ENCODE measurements at regions not wholly inside any gene's neighbourhood (a gene's known extent, or its start where the extent isn't known, plus 50 kb on each side); places are given as distances from the start of the nearest gene placed in this dataset.
A peak's percentile ranks its signal among the peaks of the same experiment; 100 is the strongest.
"Not testable (repeated sequence)": the region's sequence is repeated elsewhere in the genome, so short reads cannot be mapped to it uniquely, and the experiment has no call there.

GRCh38 chr2:150264442-150264841, 223.0 kb downstream of the RND3 start:
- no peak for DNase-seq

DNA sequence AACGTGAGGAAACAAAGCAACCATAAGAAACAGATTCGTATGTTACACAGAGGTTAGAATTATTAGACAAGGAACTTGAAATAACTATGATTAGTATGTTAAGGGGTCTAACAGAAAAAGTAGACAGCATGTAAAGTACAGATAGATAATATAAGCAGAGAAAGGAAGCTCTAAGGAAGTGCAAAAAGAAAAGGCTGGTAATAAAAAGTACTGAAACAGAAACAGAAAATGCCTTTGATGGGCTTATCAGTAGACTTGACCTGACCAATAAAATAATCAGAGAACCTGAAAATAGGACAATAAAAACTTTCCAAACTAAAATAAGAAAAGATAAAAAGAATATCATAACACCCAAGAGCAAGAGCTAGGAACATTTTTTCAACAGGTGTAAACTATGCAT, 225.8 kb downstream of the RND3 start:
- DNase-seq = no peak

GRCh38 chr2:150260636-150261035, 226.8 kb downstream of the RND3 start:
- DNase-seq = no peak

DNA sequence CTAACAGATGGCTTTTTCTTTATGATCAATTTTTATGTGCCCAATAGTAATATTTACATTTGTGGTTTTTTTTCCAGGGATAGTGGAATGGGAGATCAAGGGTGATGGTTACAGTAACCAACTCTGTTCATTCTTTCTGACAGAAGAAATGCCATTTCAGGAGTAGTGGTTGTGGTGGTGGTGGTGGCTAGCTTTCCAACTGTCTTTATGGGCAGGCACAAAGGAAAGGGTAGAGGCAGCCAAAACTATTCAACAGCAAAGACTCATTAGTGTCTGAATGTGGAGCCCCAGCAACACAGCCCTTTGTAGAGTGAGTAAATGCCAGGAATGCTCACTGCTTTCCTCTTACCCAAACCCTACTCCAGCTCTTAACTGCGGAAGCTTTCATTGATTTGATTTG, 227.7 kb downstream of the RND3 start:
- DNase-seq = peak; percentile 19

DNA sequence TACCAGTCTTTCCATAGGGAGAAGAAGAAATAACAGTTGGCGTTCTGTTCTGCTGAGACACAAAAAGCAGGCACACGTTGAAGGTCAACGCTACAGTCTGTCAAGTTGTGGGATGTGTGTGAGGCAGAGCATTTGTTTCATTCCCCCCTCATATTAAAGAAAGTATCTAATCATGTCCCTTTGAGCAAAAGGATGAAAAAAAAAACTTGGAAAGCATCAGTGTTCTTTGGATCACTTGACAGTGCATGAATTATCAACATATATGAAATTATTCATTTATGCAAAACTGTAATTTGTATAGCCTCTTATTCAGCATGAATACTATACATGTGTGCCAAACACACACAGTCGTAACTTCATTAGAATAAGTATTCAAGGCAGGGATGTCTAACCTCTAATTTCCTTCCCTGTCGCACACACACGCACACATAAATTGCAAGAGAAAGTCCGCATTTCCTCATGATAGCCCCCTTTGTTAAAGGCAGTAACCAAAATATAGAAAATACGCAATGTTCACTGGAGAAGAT, 228.6 kb downstream of the RND3 start:
- DNase-seq = no peak

GRCh38 chr2:150256736-150257135, 230.7 kb downstream of the RND3 start:
- peak; percentile 49 for DNase-seq

DNA sequence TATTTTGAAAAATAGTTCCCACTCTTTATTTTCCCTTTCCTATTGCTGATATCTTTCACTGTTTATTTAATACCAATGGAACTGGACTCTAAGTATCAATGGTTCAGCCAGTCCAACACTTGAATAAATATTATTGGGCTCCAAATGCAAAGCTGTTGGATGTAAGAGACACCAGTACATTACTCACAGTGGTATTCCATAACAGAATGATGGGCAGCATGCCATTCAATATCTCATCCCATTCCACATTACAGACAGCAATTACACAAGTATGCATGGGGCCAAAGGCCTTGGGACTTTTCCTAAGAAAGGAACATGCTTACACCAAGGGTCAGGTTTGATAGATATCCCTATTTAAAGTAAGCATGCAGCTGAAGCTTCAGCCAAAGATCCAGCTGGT, 231.9 kb downstream of the RND3 start:
- peak; percentile 79 for DNase-seq

DNA sequence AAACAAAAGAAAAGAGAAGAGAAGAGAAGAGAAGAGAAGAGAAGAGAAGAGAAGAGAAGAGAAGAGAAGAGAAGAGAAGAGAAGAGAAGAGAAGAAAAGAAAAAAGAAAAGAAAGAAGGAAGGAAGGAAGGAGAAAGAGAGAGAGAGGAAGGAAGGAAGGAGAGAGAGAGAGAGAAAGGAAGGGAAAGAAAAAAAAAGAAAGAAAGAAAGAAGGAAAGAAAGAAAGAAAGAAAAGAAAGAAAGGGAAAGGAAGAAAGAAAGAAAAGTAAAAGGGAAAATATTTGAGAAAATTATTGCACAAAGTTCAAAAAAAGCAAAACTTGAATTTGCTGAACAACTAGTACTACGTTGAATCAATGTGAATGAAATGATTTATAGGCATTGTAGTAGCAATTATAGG, 237.7 kb downstream of the RND3 start:
- not testable (repeated sequence) for DNase-seq

DNA sequence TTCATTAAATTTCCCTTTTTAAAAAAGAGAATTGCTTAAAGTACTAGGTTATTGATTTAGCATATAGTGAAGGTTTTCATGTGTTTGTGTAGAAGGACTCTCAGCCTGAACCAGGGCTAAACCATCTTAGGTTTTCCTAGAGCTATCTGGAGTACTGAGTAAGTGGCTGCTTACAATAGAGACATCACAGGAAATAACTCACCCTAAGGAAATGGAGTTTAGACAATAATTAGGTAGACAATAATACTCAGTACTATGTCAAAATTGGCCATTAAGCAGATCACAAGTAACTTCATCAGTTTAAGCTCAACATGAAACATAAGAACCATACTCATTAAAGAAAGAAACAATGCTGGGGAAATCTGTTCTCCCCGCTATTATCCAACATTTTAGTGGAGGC, 240.0 kb downstream of the RND3 start:
- DNase-seq = no peak

- DNase-seq = peak; percentile 94
These were observed 252.6 kb downstream of the RND3 start for GRCh38 chr2:150234787-150235446.

GRCh38 chr2:150232871-150233270, 254.6 kb downstream of the RND3 start:
- DNase-seq = no peak

DNA sequence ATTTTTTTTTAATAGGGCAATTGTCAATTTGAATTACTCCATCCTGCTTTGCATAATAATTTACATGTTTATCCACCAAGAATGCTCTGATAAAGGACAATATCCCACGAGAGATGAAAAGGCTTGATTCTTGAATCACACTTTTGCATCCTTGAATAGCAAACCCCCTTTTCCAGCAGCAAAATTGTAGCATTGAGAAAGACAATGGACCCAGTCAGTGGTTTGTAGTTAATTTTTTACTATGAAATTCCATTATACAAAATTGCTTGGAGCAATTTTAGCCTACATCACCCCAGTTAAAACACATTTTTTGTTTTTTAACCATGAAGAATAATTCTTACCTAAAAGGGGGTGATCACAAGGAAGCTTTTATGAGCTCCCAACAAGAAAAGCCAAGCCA, 255.1 kb downstream of the RND3 start:
- DNase-seq = no peak

- no peak for DNase-seq
These were observed 256.9 kb downstream of the RND3 start for GRCh38 chr2:150230616-150231015.

DNA sequence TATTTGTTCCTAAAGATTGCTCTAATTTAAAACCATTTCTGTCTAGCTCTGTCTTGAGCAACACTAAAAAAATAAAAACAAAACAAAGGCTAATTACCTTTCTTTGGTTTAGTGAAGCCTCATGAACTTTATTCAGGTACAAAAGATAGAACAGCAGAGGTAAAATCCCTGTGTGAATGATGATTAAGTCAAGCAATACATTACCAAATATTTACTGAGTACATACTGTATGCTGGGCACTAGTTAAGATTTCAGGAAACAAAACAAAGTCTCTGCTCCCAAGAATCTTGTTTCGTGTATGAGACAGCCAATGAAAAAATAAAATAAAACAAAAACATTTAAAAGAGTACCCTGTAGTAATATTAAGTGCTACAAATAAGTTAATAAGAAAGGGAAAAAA, 257.5 kb downstream of the RND3 start:
- no peak for DNase-seq

GRCh38 chr2:150228936-150229335, 258.5 kb downstream of the RND3 start:
- no peak for DNase-seq

- no peak for DNase-seq
These were observed 262.4 kb downstream of the RND3 start for GRCh38 chr2:150225030-150225429.

DNA sequence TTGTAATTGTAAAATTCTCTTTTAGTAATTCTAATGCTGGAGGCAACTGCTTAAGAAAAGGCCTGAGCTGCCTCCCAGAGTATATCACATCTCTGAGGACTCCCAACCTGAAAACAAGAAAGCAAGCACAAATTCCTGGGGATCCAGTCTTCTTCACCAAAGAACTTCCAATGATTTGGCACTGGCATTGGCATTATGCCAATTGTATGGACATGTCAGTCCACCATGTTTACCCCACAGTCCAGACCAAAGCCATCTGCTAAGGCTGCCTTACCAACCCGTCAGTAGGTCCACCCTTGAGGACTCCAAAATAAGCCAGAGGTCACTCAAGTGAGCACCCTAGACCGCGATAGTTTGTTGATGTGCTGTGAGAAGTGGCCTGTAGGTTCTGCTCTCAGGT, 263.1 kb downstream of the RND3 start:
- DNase-seq = no peak

DNA sequence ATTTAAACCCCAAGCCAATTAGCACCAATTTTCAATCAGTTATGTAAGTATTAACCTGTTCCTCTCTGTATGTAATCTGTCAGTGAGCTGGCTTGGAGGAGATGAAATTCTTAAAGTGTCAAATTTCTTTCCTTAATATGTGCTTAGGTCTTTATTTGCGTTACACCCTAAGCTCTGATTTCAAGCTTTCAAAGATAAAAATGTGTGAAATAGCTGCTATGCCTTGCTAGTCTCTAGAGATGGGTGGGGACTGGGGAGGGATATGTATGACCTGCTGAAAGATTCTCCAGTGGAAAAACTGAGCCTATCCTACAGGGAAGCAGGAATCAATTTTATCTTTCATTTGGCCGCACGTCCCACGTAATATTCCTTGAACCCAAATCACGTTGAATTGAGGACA, 264.5 kb downstream of the RND3 start:
- no peak for DNase-seq

DNA sequence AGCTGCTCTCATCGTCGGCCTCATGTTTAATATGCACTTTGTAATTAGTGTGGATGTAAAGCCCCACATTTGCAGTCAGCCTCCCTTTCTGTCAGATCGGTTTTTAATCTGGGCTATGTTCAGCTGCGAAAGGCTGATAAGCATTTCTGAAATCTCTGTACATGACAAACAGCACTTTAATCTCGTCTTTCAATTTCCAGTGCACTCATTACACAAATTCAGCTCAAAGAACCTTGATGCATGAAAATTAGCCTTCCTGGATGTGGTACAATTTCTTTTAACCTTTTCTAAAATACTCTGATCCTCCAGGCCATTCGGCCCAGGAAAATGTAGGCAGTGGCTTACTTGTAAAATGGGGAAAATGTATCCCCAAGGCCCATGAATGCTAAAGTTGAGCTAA, 265.1 kb downstream of the RND3 start:
- DNase-seq = no peak

DNA sequence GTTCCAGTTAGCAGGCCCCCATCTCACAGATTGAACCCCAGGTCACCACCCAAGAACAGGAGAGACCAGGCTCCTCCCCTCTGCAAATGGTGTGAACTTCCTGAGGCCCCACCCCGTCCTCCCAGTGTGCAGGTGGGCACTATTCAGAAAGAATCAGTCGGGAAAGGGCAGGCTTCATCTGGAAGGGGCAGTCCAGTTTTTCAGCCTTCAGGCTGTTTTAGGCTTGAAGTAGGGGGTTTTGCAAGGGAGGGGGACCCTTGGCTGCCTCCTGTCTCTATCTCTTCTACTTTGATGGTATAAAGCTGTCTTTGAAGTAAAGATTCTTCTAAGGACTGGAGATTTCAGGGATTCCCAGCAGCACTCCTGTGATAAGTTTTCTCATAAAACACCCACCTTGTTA, 267.6 kb downstream of the RND3 start:
- no peak for DNase-seq

DNA sequence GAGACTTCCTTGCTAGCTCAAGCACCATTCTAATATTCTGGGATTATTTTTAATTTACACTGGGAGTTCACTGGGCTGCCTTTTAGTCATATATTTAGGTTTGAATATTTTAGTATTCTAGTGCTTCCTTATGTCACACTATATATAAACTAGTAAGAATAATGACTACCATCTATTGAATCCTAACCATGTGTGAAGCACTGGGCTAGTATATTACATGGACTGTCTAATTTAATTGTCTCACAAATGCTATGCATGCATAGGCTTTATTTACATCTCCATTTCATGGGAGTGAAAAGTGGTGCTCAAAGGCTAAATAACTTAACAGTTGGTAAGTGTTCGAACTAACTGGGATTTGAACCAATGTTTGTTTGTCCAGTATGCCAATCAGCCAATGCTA, 272.4 kb downstream of the RND3 start:
- DNase-seq = no peak

DNA sequence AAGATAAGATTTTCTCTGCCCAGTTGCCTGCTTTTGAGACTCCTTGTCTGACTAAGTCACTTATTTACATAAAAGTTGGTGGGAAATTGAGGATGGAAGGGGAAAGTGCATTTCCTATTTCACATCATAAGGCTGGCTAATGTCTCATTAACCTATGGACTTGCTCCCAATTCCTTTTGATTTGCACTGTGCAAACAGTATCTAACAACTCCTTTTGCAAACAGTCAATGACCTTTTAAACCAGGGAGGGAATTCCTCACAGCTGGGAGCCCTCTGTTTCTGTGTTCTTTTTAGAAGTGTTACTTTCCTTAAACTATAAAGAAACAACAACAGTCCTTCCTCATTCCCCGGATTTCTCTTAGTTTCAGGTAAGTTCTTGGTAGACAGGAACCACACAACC, 272.8 kb downstream of the RND3 start:
- DNase-seq = no peak

DNA sequence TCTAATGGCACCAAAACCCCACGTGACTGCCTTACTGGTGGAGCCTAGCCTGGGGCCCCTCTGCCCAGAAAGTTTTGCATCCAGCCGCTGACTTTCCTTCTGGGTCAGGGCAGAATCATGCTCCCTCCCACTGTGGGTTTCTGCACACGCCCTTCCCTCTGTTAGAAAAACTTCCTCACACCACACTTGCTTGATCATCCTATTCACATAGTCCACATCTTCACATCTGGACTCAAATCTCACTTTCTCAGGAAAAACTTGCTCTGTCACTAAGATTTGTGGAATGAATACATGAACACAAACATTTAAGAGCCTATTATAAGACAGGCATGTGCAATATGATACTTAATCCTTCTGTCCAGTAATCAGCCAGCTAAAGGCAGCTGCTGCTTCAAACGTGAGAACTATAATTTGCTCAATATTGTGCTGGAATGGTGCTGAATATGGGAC, 274.7 kb downstream of the RND3 start:
- DNase-seq = peak; percentile 87

- peak; percentile 70 for DNase-seq
These were observed 276.3 kb downstream of the RND3 start for GRCh38 chr2:150211164-150211631.

DNA sequence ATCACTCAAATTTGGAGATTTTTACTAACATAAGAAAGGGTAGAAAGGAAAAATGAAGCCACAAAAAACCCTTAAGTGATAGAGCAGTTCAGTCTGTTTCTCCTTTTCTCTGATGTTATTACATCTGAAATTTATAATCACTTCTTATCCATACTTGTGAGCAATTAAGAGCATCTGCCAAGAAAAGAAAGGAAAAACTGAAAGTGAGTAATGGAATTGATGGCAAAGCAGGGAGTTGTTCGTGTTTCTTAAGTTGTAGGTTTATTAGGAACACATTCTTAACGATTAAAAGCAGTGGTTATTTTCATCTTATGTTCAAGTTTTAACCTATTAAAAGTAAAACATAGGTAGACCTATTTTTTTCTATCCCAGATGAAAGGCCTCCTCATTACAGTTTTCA, 277.7 kb downstream of the RND3 start:
- no peak for DNase-seq
